PC-9 (cell line): ENCODE measurements at regions not wholly inside any gene's neighbourhood (a gene's known extent, or its start where the extent isn't known, plus 50 kb on each side); places are given as distances from the start of the nearest gene placed in this dataset.

Experiments
- EZH2 ChIP-seq: fragments of 200-600 bp; sonication (generic); IDR thresholded peaks from 2 replicates; pipeline ENCODE4 v1.8.0; 2017; ENCODE audit warnings: antibody characterized with exemption, low read depth
- TF ChIP-seq, protein P1 (sequence below): fragments of 200-600 bp; sonication (generic); conservative IDR thresholded peaks from 2 replicates; pipeline ENCODE4 v1.6.1; 2017; ENCODE audit warnings: mixed run types, antibody characterized with exemption, mild to moderate bottlenecking, moderate library complexity

DNA sequence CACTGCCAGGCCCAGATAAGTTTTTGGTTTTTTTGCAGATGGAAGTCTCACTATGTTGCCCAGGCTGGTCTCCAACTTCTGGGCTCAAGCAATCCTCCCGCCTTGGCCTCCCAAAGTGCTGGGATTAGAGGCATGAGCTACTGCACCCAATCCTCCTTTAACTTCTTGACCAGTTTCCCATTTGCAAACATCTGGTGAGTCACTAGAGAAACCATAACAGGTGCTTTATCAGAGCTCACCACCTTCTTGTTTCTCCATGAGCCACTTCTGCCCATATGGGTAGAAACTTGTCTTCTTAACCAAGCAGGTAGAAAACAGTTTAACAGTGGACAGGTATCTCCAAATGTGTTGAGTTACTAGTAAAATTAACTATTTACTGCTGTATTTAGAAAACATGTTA is 128.4 kb upstream of the AP1S2 start:
- TF ChIP-seq, protein P1, sequence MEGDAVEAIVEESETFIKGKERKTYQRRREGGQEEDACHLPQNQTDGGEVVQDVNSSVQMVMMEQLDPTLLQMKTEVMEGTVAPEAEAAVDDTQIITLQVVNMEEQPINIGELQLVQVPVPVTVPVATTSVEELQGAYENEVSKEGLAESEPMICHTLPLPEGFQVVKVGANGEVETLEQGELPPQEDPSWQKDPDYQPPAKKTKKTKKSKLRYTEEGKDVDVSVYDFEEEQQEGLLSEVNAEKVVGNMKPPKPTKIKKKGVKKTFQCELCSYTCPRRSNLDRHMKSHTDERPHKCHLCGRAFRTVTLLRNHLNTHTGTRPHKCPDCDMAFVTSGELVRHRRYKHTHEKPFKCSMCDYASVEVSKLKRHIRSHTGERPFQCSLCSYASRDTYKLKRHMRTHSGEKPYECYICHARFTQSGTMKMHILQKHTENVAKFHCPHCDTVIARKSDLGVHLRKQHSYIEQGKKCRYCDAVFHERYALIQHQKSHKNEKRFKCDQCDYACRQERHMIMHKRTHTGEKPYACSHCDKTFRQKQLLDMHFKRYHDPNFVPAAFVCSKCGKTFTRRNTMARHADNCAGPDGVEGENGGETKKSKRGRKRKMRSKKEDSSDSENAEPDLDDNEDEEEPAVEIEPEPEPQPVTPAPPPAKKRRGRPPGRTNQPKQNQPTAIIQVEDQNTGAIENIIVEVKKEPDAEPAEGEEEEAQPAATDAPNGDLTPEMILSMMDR, result no peak
- no peak for TF ChIP-seq EZH2
